K562 (cell line): ENCODE measurements at regions not wholly inside any gene's neighbourhood (a gene's known extent, or its start where the extent isn't known, plus 50 kb on each side); places are given as distances from the start of the nearest gene placed in this dataset.

Source experiments
- CC2D1A ChIP-seq: fragments of 450-650 bp; IDR thresholded peaks from 2 replicates; pipeline ENCODE4 v1.6.1; 2017; ENCODE audit warnings: mild to moderate bottlenecking
- CREM ChIP-seq: IDR thresholded peaks from 2 replicates; pipeline ENCODE4 v1.6.1; 2014; ENCODE audit warnings: antibody characterized with exemption, low read depth
- CTBP1 ChIP-seq: fragments of 450-650 bp; IDR thresholded peaks from 2 replicates; pipeline ENCODE4 v1.6.1; 2016; ENCODE audit warnings: borderline replicate concordance
- CTCF ChIP-seq, 3 experiments: IDR thresholded peaks in 2 of 3; conservative IDR thresholded peaks in 1 of 3; 2 replicates each; pipeline ENCODE4 v1.5.1; 2011 to 2012; ENCODE audit warnings: low read length in 3 of 3, mild to moderate bottlenecking in 3 of 3, control low read depth in 2 of 3, improper control_type of control experiment in 1 of 3, inconsistent platforms in 1 of 3, low read depth in 1 of 3, mixed read lengths in 1 of 3, moderate library complexity in 1 of 3; ENCODE audit not compliant: insufficient read depth in 2 of 3
- DMBX1 ChIP-seq: fragments of 250-450 bp; sonication (Bioruptor Pico); IDR thresholded peaks from 2 replicates; pipeline ENCODE4 v1.8.0; 2022; ENCODE audit warnings: inconsistent platforms, mild to moderate bottlenecking, moderate library complexity, borderline replicate concordance
- E2F5 ChIP-seq: sonication (generic); formaldehyde crosslinking; IDR thresholded peaks from 2 replicates; pipeline ENCODE4 v1.8.0; 2022; ENCODE audit warnings: mild to moderate bottlenecking, missing genetic modification reagents
- GMEB1 ChIP-seq: fragments of 250-450 bp; sonication (Bioruptor Pico); IDR thresholded peaks from 2 replicates; pipeline ENCODE4 v1.4.0; 2020; ENCODE audit warnings: mild to moderate bottlenecking
- MLX ChIP-seq, 2 experiments: fragments of 450-650 bp in 1 of 2; sonication (generic) in 1 of 2; formaldehyde crosslinking; conservative IDR thresholded peaks; 2 replicates each; pipeline versions ENCODE4 v1.4.0 to v1.8.1; 2020 to 2022; ENCODE audit warnings: mild to moderate bottlenecking in 1 of 2, missing genetic modification reagents in 1 of 2
- NR2C1 ChIP-seq, 2 experiments: fragments of 450-650 bp; IDR thresholded peaks; 2 replicates each; pipeline ENCODE4 v1.6.1; 2017; ENCODE audit warnings: mild to moderate bottlenecking in 2 of 2, antibody characterized with exemption in 1 of 2, inconsistent platforms in 1 of 2, missing compliant biosample characterization in 1 of 2, missing genetic modification characterization in 1 of 2
- PML ChIP-seq: IDR thresholded peaks from 2 replicates; pipeline ENCODE4 v1.6.1; 2012; ENCODE audit warnings: low read length, inconsistent platforms
- REST ChIP-seq, 2 experiments: fragments of 450-650 bp; formaldehyde crosslinking in 1 of 2; IDR thresholded peaks; 2 replicates each; pipeline versions ENCODE4 v1.4.0 to v1.6.1; 2014 to 2020; ENCODE audit warnings: mild to moderate bottlenecking in 2 of 2, borderline replicate concordance in 1 of 2, low read depth in 1 of 2
- SOX6 ChIP-seq: fragments of 450-650 bp; IDR thresholded peaks from 2 replicates; pipeline ENCODE4 v1.6.1; 2014; ENCODE audit warnings: mild to moderate bottlenecking
- TRIM24 ChIP-seq, 2 experiments: fragments of 450-650 bp; IDR thresholded peaks; 2 replicates each; pipeline ENCODE4 v1.6.1; 2016
- ZNF764 ChIP-seq: fragments of 250-450 bp; sonication (Bioruptor Pico); IDR thresholded peaks from 2 replicates; pipeline ENCODE4 v1.4.0; 2020; ENCODE audit warnings: low read depth, mild to moderate bottlenecking, moderate library complexity

GRCh38 chr22:27594474-27595134 lies 207.0 kb downstream of the MN1 start (continued):
- peak; percentile 8; the same call in 1 of the 2 replicates for TF ChIP-seq REST (IDR thresholded peaks at IDR 0.05; ENCODE audit: borderline replicate concordance)
- TF ChIP-seq REST (CRISPR knock-in tag; IDR thresholded peaks at IDR 0.05; ENCODE audit: low read depth), result no peak
- TF ChIP-seq GMEB1 (CRISPR knock-in tag), result no peak
- no peak for TF ChIP-seq NR2C1 (IDR thresholded peaks at IDR 0.05)
- TF ChIP-seq NR2C1 (tag; IDR thresholded peaks at IDR 0.05), result no peak
- TF ChIP-seq CTBP1, result peak; percentile 92
- no peak for TF ChIP-seq MLX (CRISPR knock-in tag; conservative IDR thresholded peaks at IDR 0.05)
- TF ChIP-seq CREM, result peak; percentile 29; the same call in 1 of the 2 replicates
- TF ChIP-seq DMBX1, result no peak
- TF ChIP-seq E2F5 (CRISPR knock-in tag), result no peak
- TF ChIP-seq SOX6, result peak; percentile 80; the same call in 1 of the 2 replicates
- TF ChIP-seq PML, result peak; percentile 47; the same call in 1 of the 2 replicates
- no peak for TF ChIP-seq ZNF764 (CRISPR knock-in tag)
- peak; percentile 28 to 67; a peak in 2 of 4 replicates for TF ChIP-seq TRIM24 (IDR thresholded peaks at IDR 0.05)
- no peak for TF ChIP-seq CC2D1A
- TF ChIP-seq CTCF (IDR thresholded peaks at IDR 0.05 in 2 of 3, conservative IDR thresholded peaks at IDR 0.05 in 1 of 3; ENCODE audit: insufficient read depth in 2 of 3, low read depth in 1 of 3, low read length in 3 of 3), result no peak
